ENCODE measurements at regions not wholly inside any gene's neighbourhood (a gene's known extent, or its start where the extent isn't known, plus 50 kb on each side); places are given as distances from the start of the nearest gene placed in this dataset.

DNA sequence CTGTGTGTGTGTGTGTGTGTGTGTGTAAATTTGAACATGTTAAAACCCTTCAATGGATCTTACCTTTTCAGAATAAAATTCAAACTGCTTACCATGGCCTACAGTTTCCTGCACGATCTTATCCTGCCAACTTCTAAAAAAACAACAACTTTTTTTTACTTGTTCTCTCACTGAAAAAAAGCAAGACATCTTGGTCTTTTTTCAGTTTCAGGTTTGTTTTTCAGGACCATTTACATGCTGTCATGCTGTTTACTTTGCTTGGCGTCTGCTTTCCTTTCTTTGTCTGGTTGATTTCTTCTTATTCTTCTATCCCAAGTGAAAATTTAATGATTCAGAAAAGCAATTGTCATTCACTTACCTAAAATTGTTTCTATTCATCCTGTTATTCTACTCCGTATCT is 286.3 kb upstream of the TMEFF2 start:
- DNase-seq (ENCODE audit: low spot score) (no peak), ATAC-seq (no peak), FAIRE-seq (no peak)
- Histone ChIP-seq H3K9ac (ENCODE audit: insufficient read depth, low read depth, low read length) (no peak overlapping the region), H3K4me2 (ENCODE audit: low read depth, low read length) (no peak overlapping the region), H3K4me3 (replicated peaks in 1 of 3; ENCODE audit: insufficient read depth in 1 of 3, low read depth in 2 of 3, low read length in 3 of 3) (no peak overlapping the region), H3K27ac (ENCODE audit: extremely low read length, insufficient read depth, low read length) (no peak overlapping the region), H3K4me1 (ENCODE audit: insufficient read depth, low read length) (no peaks in the 10 kb centered on the region), H3K9me3 (ENCODE audit: low read length) (no peaks in the 10 kb centered on the region), H3K79me2 (ENCODE audit: insufficient read depth, low read length) (no peaks in the 10 kb centered on the region), H3K27me3 (ENCODE audit: control insufficient read depth in 1 of 2, insufficient read depth in 2 of 2, low read length in 2 of 2) (no peaks in the 10 kb centered on the region), H4K20me1 (ENCODE audit: insufficient read depth, low read length) (no peaks in the 10 kb centered on the region), H3K36me3 (replicated peaks in 1 of 2; ENCODE audit: control insufficient read depth in 1 of 2, insufficient read depth in 2 of 2, low read length in 2 of 2) (no peaks in the 10 kb centered on the region), H2AFZ (ENCODE audit: low read length) (no peak overlapping the region)
- intact Hi-C loops (cut with micrococcal nuclease; ENCODE audit: unreplicated experiment): no loop called here
- TF ChIP-seq KAT7 (CRISPR knock-in tag; IDR thresholded peaks at IDR 0.05; ENCODE audit: borderline replicate concordance) (no peak), GATAD1 (CRISPR knock-in tag; IDR thresholded peaks at IDR 0.05) (no peak), GABPB1 (CRISPR knock-in tag; IDR thresholded peaks at IDR 0.05) (no peak), IKZF1 (IDR thresholded peaks at IDR 0.05) (no peak), ZNF598 (CRISPR knock-in tag; IDR thresholded peaks at IDR 0.05; ENCODE audit: borderline replicate concordance) (no peak), ZMYM3 (CRISPR knock-in tag; IDR thresholded peaks at IDR 0.05) (no peak), ATF7-NPFF (CRISPR knock-in tag; IDR thresholded peaks at IDR 0.05; ENCODE audit: low read depth) (no peak), ZNF652 (CRISPR knock-in tag; IDR thresholded peaks at IDR 0.05; ENCODE audit: borderline replicate concordance, low read depth) (no peak), MAF1 (CRISPR knock-in tag; IDR thresholded peaks at IDR 0.05; ENCODE audit: borderline replicate concordance) (no peak)
- TF ChIP-seq, protein P1, sequence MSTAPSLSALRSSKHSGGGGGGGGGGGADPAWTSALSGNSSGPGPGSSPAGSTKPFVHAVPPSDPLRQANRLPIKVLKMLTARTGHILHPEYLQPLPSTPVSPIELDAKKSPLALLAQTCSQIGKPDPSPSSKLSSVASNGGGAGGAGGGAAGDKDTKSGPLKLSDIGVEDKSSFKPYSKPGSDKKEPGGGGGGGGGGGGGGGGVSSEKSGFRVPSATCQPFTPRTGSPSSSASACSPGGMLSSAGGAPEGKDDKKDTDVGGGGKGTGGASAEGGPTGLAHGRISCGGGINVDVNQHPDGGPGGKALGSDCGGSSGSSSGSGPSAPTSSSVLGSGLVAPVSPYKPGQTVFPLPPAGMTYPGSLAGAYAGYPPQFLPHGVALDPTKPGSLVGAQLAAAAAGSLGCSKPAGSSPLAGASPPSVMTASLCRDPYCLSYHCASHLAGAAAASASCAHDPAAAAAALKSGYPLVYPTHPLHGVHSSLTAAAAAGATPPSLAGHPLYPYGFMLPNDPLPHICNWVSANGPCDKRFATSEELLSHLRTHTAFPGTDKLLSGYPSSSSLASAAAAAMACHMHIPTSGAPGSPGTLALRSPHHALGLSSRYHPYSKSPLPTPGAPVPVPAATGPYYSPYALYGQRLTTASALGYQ (CRISPR knock-in tag; IDR thresholded peaks at IDR 0.05): no peak
- TF ChIP-seq, protein P2, sequence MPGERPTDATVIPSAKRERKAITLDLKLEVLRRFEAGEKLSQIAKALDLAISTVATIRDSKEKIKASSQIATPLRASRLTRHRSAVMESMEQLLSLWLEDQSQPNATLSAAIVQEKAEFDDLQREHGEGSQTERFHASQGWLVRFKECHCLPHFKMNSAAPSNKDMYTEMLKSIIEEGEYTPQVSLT (CRISPR knock-in tag; IDR thresholded peaks at IDR 0.05; ENCODE audit: borderline replicate concordance, low read depth): no peak
- TF ChIP-seq, protein P3, sequence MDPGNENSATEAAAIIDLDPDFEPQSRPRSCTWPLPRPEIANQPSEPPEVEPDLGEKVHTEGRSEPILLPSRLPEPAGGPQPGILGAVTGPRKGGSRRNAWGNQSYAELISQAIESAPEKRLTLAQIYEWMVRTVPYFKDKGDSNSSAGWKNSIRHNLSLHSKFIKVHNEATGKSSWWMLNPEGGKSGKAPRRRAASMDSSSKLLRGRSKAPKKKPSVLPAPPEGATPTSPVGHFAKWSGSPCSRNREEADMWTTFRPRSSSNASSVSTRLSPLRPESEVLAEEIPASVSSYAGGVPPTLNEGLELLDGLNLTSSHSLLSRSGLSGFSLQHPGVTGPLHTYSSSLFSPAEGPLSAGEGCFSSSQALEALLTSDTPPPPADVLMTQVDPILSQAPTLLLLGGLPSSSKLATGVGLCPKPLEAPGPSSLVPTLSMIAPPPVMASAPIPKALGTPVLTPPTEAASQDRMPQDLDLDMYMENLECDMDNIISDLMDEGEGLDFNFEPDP (CRISPR knock-in tag; conservative IDR thresholded peaks at IDR 0.05): no peak
- TF ChIP-seq, protein P4, sequence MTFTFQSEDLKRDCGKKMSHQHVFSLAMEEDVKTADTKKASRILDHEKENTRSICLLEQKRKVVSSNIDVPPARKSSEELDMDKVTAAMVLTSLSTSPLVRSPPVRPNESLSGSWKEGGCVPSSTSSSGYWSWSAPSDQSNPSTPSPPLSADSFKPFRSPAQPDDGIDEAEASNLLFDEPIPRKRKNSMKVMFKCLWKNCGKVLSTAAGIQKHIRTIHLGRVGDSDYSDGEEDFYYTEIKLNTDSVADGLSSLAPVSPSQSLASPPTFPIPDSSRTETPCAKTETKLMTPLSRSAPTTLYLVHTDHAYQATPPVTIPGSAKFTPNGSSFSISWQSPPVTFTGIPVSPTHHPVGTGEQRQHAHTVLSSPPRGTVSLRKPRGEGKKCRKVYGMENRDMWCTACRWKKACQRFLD (CRISPR knock-in tag; IDR thresholded peaks at IDR 0.05; ENCODE audit: borderline replicate concordance): no peak
- no TSS peak for BruUV-seq (replicated peaks)
- CTCF ChIA-PET (ENCODE audit: low intra/inter-chr PET ratio, low total read pairs): no interaction called here
- in situ Hi-C loops (cut with HindIII; ENCODE audit: extremely low pct_ligation_motif_present, low pct_unique_long_range_greater_than_20kb): no loop called here
- POLR2A ChIA-PET: no interaction called here
- WGBS (ENCODE audit: low lambda C conversion rate): 2% methylated on average over 3 of the region's 3 CpGs
